ENCODE measurements at regions not wholly inside any gene's neighbourhood (a gene's known extent, or its start where the extent isn't known, plus 50 kb on each side); places are given as distances from the start of the nearest gene placed in this dataset.

GRCh38 chr4:133741766-133742165, 459.8 kb downstream of the PABPC4L start:
- DNase-seq (ENCODE audit: low spot score) = no peak

GRCh38 chr4:133720001-133720400, 481.6 kb downstream of the PABPC4L start:
- no peak for DNase-seq (ENCODE audit: low spot score)

- DNase-seq (ENCODE audit: low spot score) = no peak
Measured at GRCh38 chr4:133719098-133719497, 482.5 kb downstream of the PABPC4L start.

GRCh38 chr4:133714211-133714610, 487.4 kb downstream of the PABPC4L start:
- DNase-seq (ENCODE audit: low spot score) = no peak

- no peak for DNase-seq (ENCODE audit: low spot score)
Measured at GRCh38 chr4:133713340-133713739, 488.2 kb downstream of the PABPC4L start.

- DNase-seq (ENCODE audit: low spot score) = no peak
Measured at GRCh38 chr4:133711817-133712216, 489.8 kb downstream of the PABPC4L start.

GRCh38 chr4:133694416-133694815, 507.2 kb downstream of the PABPC4L start:
- DNase-seq (ENCODE audit: low spot score) = no peak

- DNase-seq (ENCODE audit: low spot score) = no peak
Measured at GRCh38 chr4:133683967-133684366, 517.6 kb downstream of the PABPC4L start.

GRCh38 chr4:133668061-133668851, 519.2 kb downstream of the PCDH10 start:
- no peak for DNase-seq (ENCODE audit: low spot score)

GRCh38 chr4:133647206-133647605, 498.1 kb downstream of the PCDH10 start:
- DNase-seq (ENCODE audit: low spot score) = no peak

- no peak for DNase-seq (ENCODE audit: low spot score)
Measured at GRCh38 chr4:133641191-133641590, 492.1 kb downstream of the PCDH10 start.

- DNase-seq (ENCODE audit: low spot score) = no peak
Measured at GRCh38 chr4:133638751-133639150, 489.7 kb downstream of the PCDH10 start.

GRCh38 chr4:133637161-133637560, 488.1 kb downstream of the PCDH10 start:
- DNase-seq (ENCODE audit: low spot score) = no peak

GRCh38 chr4:133624744-133625143, 475.6 kb downstream of the PCDH10 start:
- no peak for DNase-seq (ENCODE audit: low spot score)

GRCh38 chr4:133623847-133624246, 474.8 kb downstream of the PCDH10 start:
- DNase-seq (ENCODE audit: low spot score) = no peak

- DNase-seq (ENCODE audit: low spot score) = no peak
Measured at GRCh38 chr4:133621628-133622027, 472.5 kb downstream of the PCDH10 start.

- no peak for DNase-seq (ENCODE audit: low spot score)
Measured at GRCh38 chr4:133620555-133620954, 471.5 kb downstream of the PCDH10 start.

GRCh38 chr4:133618963-133619362, 469.9 kb downstream of the PCDH10 start:
- no peak for DNase-seq (ENCODE audit: low spot score)

GRCh38 chr4:133600008-133600407, 450.9 kb downstream of the PCDH10 start:
- no peak for DNase-seq (ENCODE audit: low spot score)

GRCh38 chr4:133598779-133599178, 449.7 kb downstream of the PCDH10 start:
- no peak for DNase-seq (ENCODE audit: low spot score)

- no peak for DNase-seq (ENCODE audit: low spot score)
Measured at GRCh38 chr4:133597251-133597650, 448.2 kb downstream of the PCDH10 start.

- no peak for DNase-seq (ENCODE audit: low spot score)
Measured at GRCh38 chr4:133596459-133596858, 447.4 kb downstream of the PCDH10 start.

GRCh38 chr4:133594390-133595207, 445.5 kb downstream of the PCDH10 start:
- no peak for DNase-seq (ENCODE audit: low spot score)
